ENCODE measurements at regions not wholly inside any gene's neighbourhood (a gene's known extent, or its start where the extent isn't known, plus 50 kb on each side); places are given as distances from the start of the nearest gene placed in this dataset.

DNA sequence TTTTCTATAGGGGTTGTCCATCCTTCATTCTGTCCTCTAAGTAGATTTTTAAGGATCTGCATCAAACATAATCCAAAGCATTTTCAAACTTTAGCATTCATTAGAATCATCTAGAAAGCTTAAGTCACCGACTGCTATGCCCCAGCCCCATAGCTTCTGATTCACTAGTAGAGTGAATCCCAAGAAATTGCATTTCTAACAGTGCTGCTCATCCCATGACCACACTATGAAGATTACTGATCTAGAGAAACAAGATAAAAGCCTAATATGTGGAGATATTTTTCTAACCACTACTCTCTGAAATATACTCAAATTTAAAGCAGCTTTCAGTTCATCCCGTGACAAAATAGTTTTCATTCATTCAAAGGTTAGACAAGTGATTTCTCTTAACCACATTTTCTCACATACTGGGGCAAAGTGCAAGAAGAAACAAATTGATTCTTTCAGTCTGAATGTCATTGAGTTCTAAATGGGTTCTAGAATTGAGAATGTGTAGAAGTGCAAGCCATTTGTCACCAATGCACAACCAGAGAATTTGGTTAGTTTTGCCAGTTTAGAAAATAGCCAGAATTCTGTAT, 286.9 kb upstream of the CD180 start:
- TF ChIP-seq CTCF (conservative IDR thresholded peaks at IDR 0.05) (no peak), EZH2 (IDR thresholded peaks at IDR 0.05; ENCODE audit: low read depth) (no peak)
